ENCODE measurements at regions not wholly inside any gene's neighbourhood (a gene's known extent, or its start where the extent isn't known, plus 50 kb on each side); places are given as distances from the start of the nearest gene placed in this dataset.

GRCh38 chr6:87873556-87873955, 171.5 kb upstream of the AKIRIN2 start:
- Histone ChIP-seq H3K27me3 (replicated peaks in 1 of 7) (peaks cover 0 to 4% (median 0%) of the 10 kb centered on the region in 7 donors), H3K27ac (no peak overlapping the region), H3K4me3 (no peak overlapping the region), H3K36me3 (no peaks in the 10 kb centered on the region), H3K4me1 (no peaks in the 10 kb centered on the region), H3K9me3 (no peaks in the 10 kb centered on the region)
- 88 to 96% (median 93%) methylated on average over 3 of the region's 3 CpGs for WGBS, 5 donors
- intact Hi-C loops (cut with DNase I; ENCODE audit: low total_unique reads), result no loop called here
- DNase-seq, result no peak
- no peak for TF ChIP-seq CTCF (IDR thresholded peaks at IDR 0.05 in 8 of 11, conservative IDR thresholded peaks at IDR 0.05 in 3 of 11)

- H3K27me3 ChIP-seq (replicated peaks in 1 of 7), result peaks cover 0 to 4% (median 0%) of the 10 kb centered on the region in 7 donors
- intact Hi-C loops (cut with DNase I; ENCODE audit: low total_unique reads), result no loop called here
- 51 to 64% (median 60%) methylated on average over 3 of the region's 3 CpGs for WGBS, 5 donors
- H3K4me3 ChIP-seq, result no peak overlapping the region
- H3K4me1 ChIP-seq, result no peaks in the 10 kb centered on the region
- TF ChIP-seq CTCF (IDR thresholded peaks at IDR 0.05 in 8 of 11, conservative IDR thresholded peaks at IDR 0.05 in 3 of 11) (no peak), POLR2AphosphoS5 (IDR thresholded peaks at IDR 0.05) (no peak), POLR2A (IDR thresholded peaks at IDR 0.05) (no peak)
- H3K27ac ChIP-seq, result no peak overlapping the region
- no peaks in the 10 kb centered on the region for H3K36me3 ChIP-seq
- no peaks in the 10 kb centered on the region for H3K9me3 ChIP-seq
- no peak for DNase-seq
These were observed 168.5 kb upstream of the AKIRIN2 start for GRCh38 chr6:87870556-87870955.

GRCh38 chr6:87869064-87869905, 167.3 kb upstream of the AKIRIN2 start:
- no peaks in the 10 kb centered on the region for H3K36me3 ChIP-seq
- no peak overlapping the region for H3K4me3 ChIP-seq
- no peaks in the 10 kb centered on the region for H3K4me1 ChIP-seq
- WGBS, 5 donors, result 79 to 88% (median 86%) methylated on average over 7 of the region's 7 CpGs
- no peaks in the 10 kb centered on the region for H3K9me3 ChIP-seq
- no peak overlapping the region for H3K27ac ChIP-seq
- intact Hi-C loops (cut with DNase I; ENCODE audit: low total_unique reads), result no loop called here
- no peak for TF ChIP-seq POLR2AphosphoS5 (IDR thresholded peaks at IDR 0.05)
- TF ChIP-seq CTCF (IDR thresholded peaks at IDR 0.05 in 8 of 11, conservative IDR thresholded peaks at IDR 0.05 in 3 of 11), result no peak
- H3K27me3 ChIP-seq (replicated peaks in 1 of 7), result peaks cover 0 to 3% (median 0%) of the 10 kb centered on the region in 7 donors
- DNase-seq, result no peak

GRCh38 chr6:87860902-87861301, 158.9 kb upstream of the AKIRIN2 start:
- intact Hi-C loops (cut with DNase I; ENCODE audit: low total_unique reads), result no loop called here
- H3K36me3 ChIP-seq, result no peaks in the 10 kb centered on the region
- no peak overlapping the region for H3K27ac ChIP-seq
- 93 to 97% (median 94%) methylated on average over 2 of the region's 2 CpGs for WGBS, 5 donors
- peaks cover 0 to 19% (median 10%) of the 10 kb centered on the region in 8 donors for H3K9me3 ChIP-seq
- no peaks in the 10 kb centered on the region for H3K27me3 ChIP-seq (replicated peaks in 1 of 7)
- H3K4me1 ChIP-seq, result no peaks in the 10 kb centered on the region
- no peak for DNase-seq
- TF ChIP-seq CTCF (IDR thresholded peaks at IDR 0.05 in 8 of 11, conservative IDR thresholded peaks at IDR 0.05 in 3 of 11) (no peak), POLR2A (IDR thresholded peaks at IDR 0.05) (no peak), POLR2AphosphoS5 (IDR thresholded peaks at IDR 0.05) (no peak)
- no peak overlapping the region for H3K4me3 ChIP-seq
